Mesenchymal stem cell (in vitro differentiated cells and primary cell): ENCODE measurements at regions not wholly inside any gene's neighbourhood (a gene's known extent, or its start where the extent isn't known, plus 50 kb on each side); places are given as distances from the start of the nearest gene placed in this dataset.
"Not testable (repeated sequence)": the region's sequence is repeated elsewhere in the genome, so short reads cannot be mapped to it uniquely, and the experiment has no call there.

Experiments
- DNase-seq: peaks from one replicate; pipeline ENCODE4 v3.0.0-alpha.2; 2013
- H2AFZ ChIP-seq: one replicate; pipeline ENCODE4 v1.6.1; 2013; ENCODE audit warnings: low read depth, mild to moderate bottlenecking, control low read depth, inconsistent platforms, low read length, moderate library complexity
- H2AK5ac ChIP-seq: 2 replicates; pipeline ENCODE4 v1.6.1; 2013; ENCODE audit warnings: low read length, moderate library complexity, mild to moderate bottlenecking, inconsistent platforms; ENCODE audit not compliant: severe bottlenecking
- H2BK120ac ChIP-seq: one replicate; pipeline ENCODE4 v1.6.1; 2013; ENCODE audit warnings: low read depth, mild to moderate bottlenecking, inconsistent platforms, low read length, moderate library complexity
- H2BK12ac ChIP-seq, 2 experiments: one replicate each; pipeline ENCODE4 v1.6.1; 2013; ENCODE audit warnings: inconsistent platforms in 2 of 2, low read length in 2 of 2, mild to moderate bottlenecking in 2 of 2, moderate library complexity in 2 of 2, control low read depth in 1 of 2
- H2BK15ac ChIP-seq: one replicate; pipeline ENCODE4 v1.6.1; 2013; ENCODE audit warnings: mild to moderate bottlenecking, low read depth, inconsistent platforms; ENCODE audit not compliant: poor library complexity, severe bottlenecking
- H2BK5ac ChIP-seq: 2 replicates; pipeline ENCODE4 v1.6.1; 2013; ENCODE audit warnings: low read depth, mild to moderate bottlenecking, low read length, control low read depth, inconsistent platforms; ENCODE audit not compliant: poor library complexity, severe bottlenecking
- H3K14ac ChIP-seq, 2 experiments: one replicate each; pipeline ENCODE4 v1.6.1; 2013; ENCODE audit warnings: inconsistent platforms in 2 of 2, low read length in 2 of 2, control low read depth in 1 of 2, mild to moderate bottlenecking in 1 of 2, moderate library complexity in 1 of 2
- H3K18ac ChIP-seq, 2 experiments: one replicate each; pipeline ENCODE4 v1.6.1; 2013; ENCODE audit warnings: inconsistent platforms in 2 of 2, low read length in 2 of 2, control low read depth in 1 of 2, low read depth in 1 of 2, mild to moderate bottlenecking in 1 of 2
- H3K23ac ChIP-seq, 2 experiments: one replicate each; pipeline ENCODE4 v1.6.1; 2013; ENCODE audit warnings: inconsistent platforms in 2 of 2, low read length in 2 of 2, mild to moderate bottlenecking in 2 of 2, moderate library complexity in 2 of 2, control low read depth in 1 of 2
- H3K27ac ChIP-seq: 2 replicates; pipeline ENCODE4 v1.5.1; 2013; ENCODE audit warnings: mild to moderate bottlenecking, moderate library complexity, low read length, control low read depth, inconsistent platforms; ENCODE audit not compliant: poor library complexity, severe bottlenecking
- H3K27me3 ChIP-seq, 2 experiments: 2 replicates each; pipeline versions ENCODE4 v1.6.1 to v1.7.0; 2013; ENCODE audit warnings: low read length in 2 of 2, mild to moderate bottlenecking in 2 of 2, moderate library complexity in 2 of 2, control low read depth in 1 of 2, inconsistent platforms in 1 of 2; ENCODE audit not compliant: control insufficient read depth in 1 of 2, insufficient read depth in 1 of 2
- H3K36me3 ChIP-seq, 2 experiments: 2 replicates each; pipeline versions ENCODE4 v1.6.1 to v1.7.0; 2013; ENCODE audit warnings: low read length in 2 of 2, control low read depth in 1 of 2, inconsistent platforms in 1 of 2, low read depth in 1 of 2, mild to moderate bottlenecking in 1 of 2; ENCODE audit not compliant: insufficient read depth in 2 of 2, control insufficient read depth in 1 of 2
- H3K4ac ChIP-seq, 2 experiments: one replicate each; pipeline ENCODE4 v1.6.1; 2013; ENCODE audit warnings: inconsistent platforms in 2 of 2, low read length in 2 of 2, mild to moderate bottlenecking in 2 of 2, moderate library complexity in 2 of 2, control low read depth in 1 of 2, low read depth in 1 of 2
- H3K4me1 ChIP-seq: 2 replicates; pipeline ENCODE4 v1.6.1; 2013; ENCODE audit warnings: low read depth, low read length, control low read depth; ENCODE audit not compliant: control insufficient read depth, insufficient read depth
- H3K4me2 ChIP-seq: 2 replicates; pipeline ENCODE4 v1.6.1; 2013; ENCODE audit warnings: low read length, mild to moderate bottlenecking, inconsistent platforms; ENCODE audit not compliant: poor library complexity, severe bottlenecking
- H3K4me3 ChIP-seq, 2 experiments: 2 replicates each; pipeline versions ENCODE4 v1.5.1 to v1.7.0; 2013; ENCODE audit warnings: low read length in 2 of 2, mild to moderate bottlenecking in 2 of 2, control low read depth in 1 of 2, low read depth in 1 of 2; ENCODE audit not compliant: insufficient read depth in 1 of 2
- H3K79me1 ChIP-seq: replicated peaks from 2 replicates; pipeline ENCODE4 v1.6.1; 2013; ENCODE audit warnings: mild to moderate bottlenecking, control low read depth, low read length, inconsistent platforms; ENCODE audit not compliant: poor library complexity, severe bottlenecking
- H3K9ac ChIP-seq: 2 replicates; pipeline ENCODE4 v1.7.0; 2013; ENCODE audit warnings: mild to moderate bottlenecking, low read length, moderate library complexity
- H3K9me3 ChIP-seq: 2 replicates; pipeline ENCODE4 v1.7.0; 2013; ENCODE audit warnings: mild to moderate bottlenecking, low read length; ENCODE audit not compliant: control insufficient read depth
- H4K8ac ChIP-seq: one replicate; pipeline ENCODE4 v1.6.1; 2013; ENCODE audit warnings: inconsistent platforms, mild to moderate bottlenecking, low read length, moderate library complexity
- H4K91ac ChIP-seq: one replicate; pipeline ENCODE4 v1.6.1; 2013; ENCODE audit warnings: mild to moderate bottlenecking, low read length, inconsistent platforms
- WGBS: methylation state at CpG from one replicate; pipeline ENCODE4 v1.1.7; 2013; ENCODE audit warnings: mixed read lengths; 5-methylcytosine and 5-hydroxymethylcytosine counted together

- H3K36me3 ChIP-seq = no peaks in the 10 kb centered on the region
- H2AFZ ChIP-seq = no peak overlapping the region
- no peak overlapping the region for H3K4me2 ChIP-seq
- H3K4ac ChIP-seq = no peak overlapping the region
- H3K27ac ChIP-seq = no peak overlapping the region
- DNase-seq = no peak
- no peaks in the 10 kb centered on the region for H3K79me1 ChIP-seq
- 88% methylated on average over 2 of the region's 2 CpGs for WGBS
- H3K18ac ChIP-seq = no peak overlapping the region
- no peak overlapping the region for H4K91ac ChIP-seq
- H2AK5ac ChIP-seq = no peak overlapping the region
- H3K9ac ChIP-seq = no peak overlapping the region
- H3K4me3 ChIP-seq = no peak overlapping the region
- H2BK15ac ChIP-seq = no peak overlapping the region
- H3K27me3 ChIP-seq = peaks cover 5 to 9% of the 10 kb centered on the region in 2 experiments
- H2BK5ac ChIP-seq = no peak overlapping the region
- H2BK120ac ChIP-seq = no peak overlapping the region
- no peaks in the 10 kb centered on the region for H3K9me3 ChIP-seq
- H3K23ac ChIP-seq = no peak overlapping the region
- no peak overlapping the region for H2BK12ac ChIP-seq
- H3K14ac ChIP-seq = no peak overlapping the region
- H3K4me1 ChIP-seq = no peaks in the 10 kb centered on the region
- no peak overlapping the region for H4K8ac ChIP-seq
These were observed 172.9 kb upstream of the PTCH1 start for GRCh38 chr9:95689669-95690068.

GRCh38 chr9:95684516-95684915 is 167.7 kb upstream of the PTCH1 start:
- H2BK12ac ChIP-seq = no peak overlapping the region

GRCh38 chr9:95680306-95680705 is 163.5 kb upstream of the PTCH1 start:
- H2BK15ac ChIP-seq, H3K18ac ChIP-seq, H3K4me3 ChIP-seq, H3K27me3 ChIP-seq, H3K36me3 ChIP-seq, H2BK120ac ChIP-seq, H2AK5ac ChIP-seq, H3K14ac ChIP-seq, H3K9me3 ChIP-seq, H4K91ac ChIP-seq, H3K4me1 ChIP-seq, H3K4me2 ChIP-seq, H3K9ac ChIP-seq, H3K27ac ChIP-seq, H2BK5ac ChIP-seq, DNase-seq, H2AFZ ChIP-seq, H3K23ac ChIP-seq, H3K79me1 ChIP-seq, H2BK12ac ChIP-seq, H4K8ac ChIP-seq, H3K4ac ChIP-seq: not testable (repeated sequence)
- 95% methylated on average over 26 of the region's 26 CpGs for WGBS

More at GRCh38 chr9:95684516-95684915, 167.7 kb upstream of the PTCH1 start:
- H2AK5ac ChIP-seq = no peak overlapping the region
- H4K91ac ChIP-seq = no peak overlapping the region
- H2BK5ac ChIP-seq = no peak overlapping the region
- H3K36me3 ChIP-seq = no peaks in the 10 kb centered on the region
- no peaks in the 10 kb centered on the region for H3K79me1 ChIP-seq
- no peak overlapping the region for H3K4me3 ChIP-seq
- no peak overlapping the region for H3K4me2 ChIP-seq
- no peak overlapping the region for H3K14ac ChIP-seq
- no peak overlapping the region for H3K23ac ChIP-seq
- H3K27ac ChIP-seq = no peak overlapping the region
- 92% methylated on average over 2 of the region's 2 CpGs for WGBS
- no peak overlapping the region for H2BK15ac ChIP-seq
- H2BK120ac ChIP-seq = no peak overlapping the region
- no peak for DNase-seq
- no peak overlapping the region for H2AFZ ChIP-seq
- no peak overlapping the region for H3K4ac ChIP-seq
- H3K18ac ChIP-seq = no peak overlapping the region
- peaks cover 0 to 5% of the 10 kb centered on the region in 2 experiments for H3K27me3 ChIP-seq
- H3K9me3 ChIP-seq = no peaks in the 10 kb centered on the region
- H4K8ac ChIP-seq = no peak overlapping the region
- no peak overlapping the region for H3K9ac ChIP-seq
- no peaks in the 10 kb centered on the region for H3K4me1 ChIP-seq

GRCh38 chr9:95679874-95680273 is 163.1 kb upstream of the PTCH1 start:
- Histone ChIP-seq H3K4me2 (no peak overlapping the region), H3K79me1 (no peaks in the 10 kb centered on the region), H3K4me1 (no peaks in the 10 kb centered on the region), H3K27ac (no peak overlapping the region), H3K9ac (no peak overlapping the region), H4K91ac (no peak overlapping the region), H4K8ac (no peak overlapping the region), H3K18ac (no peak overlapping the region), H3K4ac (no peak overlapping the region), H2AK5ac (no peak overlapping the region), H3K27me3 (no peaks in the 10 kb centered on the region), H2AFZ (no peak overlapping the region), H2BK12ac (no peak overlapping the region), H3K23ac (no peak overlapping the region), H3K36me3 (no peaks in the 10 kb centered on the region), H3K9me3 (no peaks in the 10 kb centered on the region), H3K14ac (no peak overlapping the region), H3K4me3 (no peak overlapping the region), H2BK120ac (no peak overlapping the region), H2BK15ac (no peak overlapping the region), H2BK5ac (no peak overlapping the region)
- 92% methylated on average over 7 of the region's 8 CpGs for WGBS
- DNase-seq = no peak
